WTC11 (cell line): ENCODE measurements at regions not wholly inside any gene's neighbourhood (a gene's known extent, or its start where the extent isn't known, plus 50 kb on each side); places are given as distances from the start of the nearest gene placed in this dataset.

Experiments
- ATAC-seq: fragments of 200-7000 bp; cut with Tn5 transposase; 2 replicates; pipeline ENCODE4 v1.10.0; 2021; ENCODE audit warnings: mild to moderate bottlenecking, moderate library complexity
- CTCF ChIA-PET: fragments of 300-600 bp; sonication (Branson Sonifier 250); formaldehyde crosslinking; loops from one replicate; lab custom pipeline; 2021; ENCODE audit warnings: antibody characterized with exemption; lab: Charles Lee
- POLR2A ChIA-PET: fragments of 350-600 bp; sonication (Branson Sonifier 250); formaldehyde crosslinking; loops from one replicate; lab custom pipeline; 2021; ENCODE audit warnings: antibody characterized with exemption; lab: Charles Lee
- DNase-seq: peaks from one replicate; pipeline ENCODE4 v3.0.0; 2021; ENCODE audit warnings: low spot score
- H3K27ac Mint-ChIP-seq: 2 replicates; pipeline ENCODE4 v1.8.0; 2021; ENCODE audit warnings: mixed read lengths
- H3K27me3 Mint-ChIP-seq: 2 replicates; pipeline ENCODE4 v1.8.0; 2021; ENCODE audit warnings: low read depth, mild to moderate bottlenecking, moderate library complexity, mixed read lengths
- H3K36me3 Mint-ChIP-seq: 2 replicates; pipeline ENCODE4 v1.8.0; 2021; ENCODE audit warnings: mixed read lengths
- H3K4me1 Mint-ChIP-seq: 2 replicates; pipeline ENCODE4 v1.8.0; 2022; ENCODE audit warnings: mixed read lengths
- H3K4me3 Mint-ChIP-seq: 2 replicates; pipeline ENCODE4 v1.8.0; 2021; ENCODE audit warnings: mild to moderate bottlenecking, moderate library complexity, mixed read lengths
- H3K9me3 Mint-ChIP-seq: 2 replicates; pipeline ENCODE4 v1.8.0; 2021; ENCODE audit warnings: mixed read lengths
- CBFB ChIP-seq: sonication (generic); formaldehyde crosslinking; IDR thresholded peaks from 2 replicates; pipeline ENCODE4 v1.8.1; 2022; ENCODE audit warnings: mild to moderate bottlenecking, low read depth, missing genetic modification reagents
- CDX4 ChIP-seq: fragments of 250-450 bp; sonication (Bioruptor Pico); IDR thresholded peaks from 2 replicates; pipeline ENCODE4 v1.9.0; 2021; ENCODE audit warnings: moderate library complexity, mild to moderate bottlenecking, inconsistent platforms, borderline replicate concordance
- CREM ChIP-seq: sonication (generic); formaldehyde crosslinking; IDR thresholded peaks from 2 replicates; pipeline ENCODE4 v1.8.1; 2022; ENCODE audit warnings: mild to moderate bottlenecking, missing genetic modification reagents, moderate library complexity
- E2F1 ChIP-seq: sonication (generic); formaldehyde crosslinking; IDR thresholded peaks from 2 replicates; pipeline ENCODE4 v1.8.0; 2022; ENCODE audit warnings: mild to moderate bottlenecking, missing genetic modification reagents
- FOXK1 ChIP-seq: sonication (generic); formaldehyde crosslinking; IDR thresholded peaks from 2 replicates; pipeline ENCODE4 v1.8.0; 2022; ENCODE audit warnings: mild to moderate bottlenecking, moderate library complexity, missing genetic modification reagents
- FOXP1 ChIP-seq: sonication (generic); formaldehyde crosslinking; IDR thresholded peaks from 2 replicates; pipeline ENCODE4 v1.8.0; 2022; ENCODE audit warnings: missing genetic modification reagents, mild to moderate bottlenecking, moderate library complexity, borderline replicate concordance
- GRHL2 ChIP-seq: fragments of 250-450 bp; sonication (Bioruptor Pico); IDR thresholded peaks from 2 replicates; pipeline ENCODE4 v1.8.0; 2022; ENCODE audit warnings: mild to moderate bottlenecking, moderate library complexity; ENCODE audit not compliant: insufficient replicate concordance, severe bottlenecking
- MLX ChIP-seq: sonication (generic); formaldehyde crosslinking; IDR thresholded peaks from 2 replicates; pipeline ENCODE4 v1.8.1; 2023; ENCODE audit warnings: mild to moderate bottlenecking, missing genetic modification reagents, moderate library complexity
- NR1H2 ChIP-seq: sonication (generic); formaldehyde crosslinking; IDR thresholded peaks from 2 replicates; pipeline ENCODE4 v1.9.0; 2021; ENCODE audit warnings: mild to moderate bottlenecking, moderate library complexity, missing genetic modification reagents
- OVOL2 ChIP-seq: fragments of 250-450 bp; sonication (Bioruptor Pico); IDR thresholded peaks from 2 replicates; pipeline ENCODE4 v1.9.0; 2021; ENCODE audit warnings: mild to moderate bottlenecking, borderline replicate concordance
- PRRX2 ChIP-seq: fragments of 250-450 bp; sonication (Bioruptor Pico); IDR thresholded peaks from 2 replicates; pipeline ENCODE4 v1.8.0; 2021; ENCODE audit warnings: mild to moderate bottlenecking
- RELA ChIP-seq: sonication (generic); formaldehyde crosslinking; IDR thresholded peaks from 2 replicates; pipeline ENCODE4 v1.8.1; 2022; ENCODE audit warnings: missing genetic modification reagents, mild to moderate bottlenecking, borderline replicate concordance
- SMAD4 ChIP-seq: sonication (generic); formaldehyde crosslinking; IDR thresholded peaks from 2 replicates; pipeline ENCODE4 v1.8.0; 2022; ENCODE audit warnings: mild to moderate bottlenecking, missing genetic modification reagents
- SP1 ChIP-seq: sonication (generic); formaldehyde crosslinking; conservative IDR thresholded peaks from 2 replicates; pipeline ENCODE4 v1.8.1; 2022; ENCODE audit warnings: missing genetic modification reagents
- STAT6 ChIP-seq: sonication (generic); formaldehyde crosslinking; conservative IDR thresholded peaks from 2 replicates; pipeline ENCODE4 v1.8.1; 2023; ENCODE audit warnings: mild to moderate bottlenecking, low read depth, missing genetic modification reagents, moderate library complexity
- TCF7 ChIP-seq: sonication (generic); formaldehyde crosslinking; IDR thresholded peaks from 2 replicates; pipeline ENCODE4 v1.8.0; 2022; ENCODE audit warnings: mild to moderate bottlenecking, low read depth, missing genetic modification reagents, moderate library complexity
- USF1 ChIP-seq: sonication (generic); formaldehyde crosslinking; IDR thresholded peaks from 2 replicates; pipeline ENCODE4 v1.8.0; 2022; ENCODE audit warnings: mild to moderate bottlenecking, missing genetic modification reagents
- ZMAT4 ChIP-seq: fragments of 250-450 bp; sonication (Bioruptor Pico); IDR thresholded peaks from 2 replicates; pipeline ENCODE4 v1.9.0; 2021; ENCODE audit warnings: mild to moderate bottlenecking
- ZNF232 ChIP-seq: sonication (generic); formaldehyde crosslinking; IDR thresholded peaks from 2 replicates; pipeline ENCODE4 v1.8.0; 2022; ENCODE audit warnings: mild to moderate bottlenecking, missing genetic modification reagents
- ZNF263 ChIP-seq: sonication (generic); formaldehyde crosslinking; IDR thresholded peaks from 2 replicates; pipeline ENCODE4 v1.8.1; 2022; ENCODE audit warnings: low read depth, mild to moderate bottlenecking, moderate library complexity, missing genetic modification reagents
- ZNF281 ChIP-seq: sonication (generic); formaldehyde crosslinking; IDR thresholded peaks from 2 replicates; pipeline ENCODE4 v1.8.0; 2023; ENCODE audit warnings: mild to moderate bottlenecking, missing genetic modification reagents
- ZNF396 ChIP-seq: fragments of 250-450 bp; sonication (Bioruptor Pico); IDR thresholded peaks from 2 replicates; pipeline ENCODE4 v1.8.0; 2021; ENCODE audit warnings: mild to moderate bottlenecking, moderate library complexity, borderline replicate concordance
- ZNF416 ChIP-seq: fragments of 250-450 bp; sonication (Bioruptor Pico); IDR thresholded peaks from 2 replicates; pipeline ENCODE4 v1.9.0; 2021; ENCODE audit warnings: mild to moderate bottlenecking, inconsistent platforms
- ZNF425 ChIP-seq: fragments of 250-450 bp; sonication (Bioruptor Pico); conservative IDR thresholded peaks from 2 replicates; pipeline ENCODE4 v1.9.0; 2021; ENCODE audit warnings: mild to moderate bottlenecking

GRCh38 chr9:78668148-78668832 lies 371.4 kb downstream of the PSAT1 start:
- TF ChIP-seq FOXK1 = no peak
- no peak for TF ChIP-seq GRHL2 (CRISPR knock-in tag)
- TF ChIP-seq E2F1 (CRISPR knock-in tag) = no peak
- TF ChIP-seq SP1 (CRISPR knock-in tag) = no peak
- no peak for TF ChIP-seq ZNF281 (CRISPR knock-in tag)
- no peak for TF ChIP-seq ZNF396
- TF ChIP-seq TCF7 = no peak
- TF ChIP-seq ZNF232 (CRISPR knock-in tag) = no peak
- no peak for TF ChIP-seq OVOL2 (CRISPR knock-in tag)
- no peak for TF ChIP-seq ZNF425 (CRISPR knock-in tag)
- Mint-ChIP-seq H3K27me3 (no peaks in the 10 kb centered on the region), H3K27ac (no peak overlapping the region; the same call in 1 of the 2 replicates), H3K4me1 (peaks cover 7% of the 10 kb centered on the region), H3K36me3 (no peaks in the 10 kb centered on the region), H3K9me3 (no peaks in the 10 kb centered on the region), H3K4me3 (no peak overlapping the region)
- ChIA-PET POLR2A (interaction anchor here (0.6 kb wide), 1 partner anchor 265 kb away, joined by 4 read pairs; no protein-coding TSS in a partner anchor), CTCF (no interaction called here)
- DNase-seq = no peak
- ATAC-seq = no peak

- POLR2A ChIA-PET = no interaction called here
- DNase-seq (no peak), ATAC-seq (no peak)
- Mint-ChIP-seq H3K9me3 (no peaks in the 10 kb centered on the region), H3K36me3 (no peaks in the 10 kb centered on the region), H3K27me3 (no peaks in the 10 kb centered on the region), H3K27ac (no peak overlapping the region), H3K4me1 (peaks cover 7% of the 10 kb centered on the region), H3K4me3 (no peak overlapping the region)
- CTCF ChIA-PET = no interaction called here
- no peak for TF ChIP-seq FOXP1 (CRISPR knock-in tag)
- TF ChIP-seq STAT6 (CRISPR knock-in tag) = no peak
- no peak for TF ChIP-seq USF1 (CRISPR knock-in tag)
- TF ChIP-seq ZNF416 (CRISPR knock-in tag) = no peak
- no peak for TF ChIP-seq PRRX2 (CRISPR knock-in tag)
- no peak for TF ChIP-seq ZNF263
- no peak for TF ChIP-seq MLX
- no peak for TF ChIP-seq SP1 (CRISPR knock-in tag)
- TF ChIP-seq CREM (CRISPR knock-in tag) = no peak
- no peak for TF ChIP-seq NR1H2 (CRISPR knock-in tag)
- TF ChIP-seq RELA = no peak
- TF ChIP-seq ZMAT4 (CRISPR knock-in tag) = no peak
- TF ChIP-seq CBFB (CRISPR knock-in tag) = no peak
- no peak for TF ChIP-seq SMAD4 (CRISPR knock-in tag)
- TF ChIP-seq CDX4 = no peak
These were observed 372.7 kb downstream of the PSAT1 start for GRCh38 chr9:78669591-78669990.
